ENCODE measurements at regions not wholly inside any gene's neighbourhood (a gene's known extent, or its start where the extent isn't known, plus 50 kb on each side); places are given as distances from the start of the nearest gene placed in this dataset.
A peak's percentile ranks its signal among the peaks of the same experiment; 100 is the strongest.

DNA sequence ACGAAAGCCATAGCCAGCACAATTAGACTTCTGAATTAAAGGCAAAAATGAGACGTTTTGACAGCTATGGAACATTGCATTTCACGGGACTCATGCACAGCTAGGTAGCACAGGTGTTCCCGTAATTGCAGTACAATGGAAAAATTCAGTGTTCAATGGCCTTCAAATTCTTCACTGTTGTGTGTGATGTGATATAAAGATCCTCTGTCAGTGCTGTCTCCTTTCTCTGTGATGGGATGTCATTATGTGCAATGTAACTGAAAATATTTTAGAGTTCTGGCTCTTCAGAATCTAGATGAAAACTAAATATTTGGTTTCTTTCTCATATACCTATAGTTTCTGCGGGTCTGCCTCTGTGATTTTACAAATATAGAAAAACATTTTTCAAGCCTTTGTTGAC is 1599.7 kb downstream of the MRPL39 start:
- Histone ChIP-seq H3K36me3 (ENCODE audit: insufficient read depth, low read length) (no peaks in the 10 kb centered on the region), H3K9ac (ENCODE audit: insufficient read length) (no peak overlapping the region), H3K27ac (no peak overlapping the region), H3K9me3 (ENCODE audit: low read depth, low read length) (no peaks in the 10 kb centered on the region), H3K4me3 (no peak overlapping the region)
- no peak for DNase-seq (ENCODE audit: low read depth, low spot score)
- TF ChIP-seq EZH2 (IDR thresholded peaks at IDR 0.05) (no peak), POLR2AphosphoS5 (IDR thresholded peaks at IDR 0.05; ENCODE audit: borderline replicate concordance, low read depth, low read length) (no peak), FOXP2 (optimal IDR thresholded peaks at IDR 0.05; ENCODE audit: control extremely low read depth, extremely low read length, insufficient read depth) (no peak)

- no peak for DNase-seq (ENCODE audit: low read depth, low spot score)
- TF ChIP-seq EZH2 (IDR thresholded peaks at IDR 0.05) (no peak), POLR2AphosphoS5 (IDR thresholded peaks at IDR 0.05; ENCODE audit: borderline replicate concordance, low read depth, low read length) (no peak), FOXP2 (optimal IDR thresholded peaks at IDR 0.05; ENCODE audit: control extremely low read depth, extremely low read length, insufficient read depth) (no peak)
- Histone ChIP-seq H3K9me3 (ENCODE audit: low read depth, low read length) (no peaks in the 10 kb centered on the region), H3K36me3 (ENCODE audit: insufficient read depth, low read length) (no peaks in the 10 kb centered on the region), H3K4me3 (no peak overlapping the region), H3K9ac (ENCODE audit: insufficient read length) (no peak overlapping the region), H3K27ac (no peak overlapping the region)
Observed at GRCh38 chr21:23986987-23987386, 1620.3 kb downstream of the MRPL39 start.

GRCh38 chr21:23986214-23986613 is 1621.1 kb downstream of the MRPL39 start:
- H3K36me3 ChIP-seq (ENCODE audit: insufficient read depth, low read length), result no peaks in the 10 kb centered on the region
- H3K27ac ChIP-seq, result no peak overlapping the region
- no peak overlapping the region for H3K4me3 ChIP-seq
- no peak overlapping the region for H3K9ac ChIP-seq (ENCODE audit: insufficient read length)
- no peaks in the 10 kb centered on the region for H3K9me3 ChIP-seq (ENCODE audit: low read depth, low read length)
- no peak for DNase-seq (ENCODE audit: low read depth, low spot score)
- no peak for TF ChIP-seq EZH2 (IDR thresholded peaks at IDR 0.05)
- no peak for TF ChIP-seq FOXP2 (optimal IDR thresholded peaks at IDR 0.05; ENCODE audit: control extremely low read depth, extremely low read length, insufficient read depth)
- no peak for TF ChIP-seq POLR2AphosphoS5 (IDR thresholded peaks at IDR 0.05; ENCODE audit: borderline replicate concordance, low read depth, low read length)

- H3K36me3 ChIP-seq (ENCODE audit: insufficient read depth, low read length), result no peaks in the 10 kb centered on the region
- no peak overlapping the region for H3K27ac ChIP-seq
- no peak for TF ChIP-seq POLR2AphosphoS5 (IDR thresholded peaks at IDR 0.05; ENCODE audit: borderline replicate concordance, low read depth, low read length)
- no peak for TF ChIP-seq FOXP2 (optimal IDR thresholded peaks at IDR 0.05; ENCODE audit: control extremely low read depth, extremely low read length, insufficient read depth)
- no peak for TF ChIP-seq EZH2 (IDR thresholded peaks at IDR 0.05)
- H3K9me3 ChIP-seq (ENCODE audit: low read depth, low read length), result no peaks in the 10 kb centered on the region
- no peak overlapping the region for H3K4me3 ChIP-seq
- no peak for DNase-seq (ENCODE audit: low read depth, low spot score)
- no peak overlapping the region for H3K9ac ChIP-seq (ENCODE audit: insufficient read length)
Observed at GRCh38 chr21:23982546-23982945, 1624.7 kb downstream of the MRPL39 start.

DNA sequence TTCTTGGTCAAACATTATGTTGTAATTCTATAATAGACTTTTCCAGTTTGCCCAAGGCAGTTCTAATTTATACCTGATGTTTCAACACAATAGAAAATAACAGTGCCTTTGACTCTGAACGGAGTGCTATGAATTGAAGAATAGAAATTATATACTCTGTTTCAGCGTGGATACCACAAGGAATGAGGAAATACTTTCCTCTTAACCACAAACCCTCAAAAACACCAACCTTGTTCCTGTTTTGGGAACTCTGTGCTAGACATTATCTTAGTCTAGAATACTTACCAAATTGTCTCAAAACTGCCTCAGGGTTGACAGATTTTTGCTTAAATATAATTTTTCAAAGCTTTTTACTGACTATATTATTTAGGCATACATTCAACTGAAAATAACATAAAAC is 1629.3 kb downstream of the MRPL39 start:
- TF ChIP-seq FOXP2 (optimal IDR thresholded peaks at IDR 0.05; ENCODE audit: control extremely low read depth, extremely low read length, insufficient read depth) (no peak), EZH2 (IDR thresholded peaks at IDR 0.05) (no peak), POLR2AphosphoS5 (IDR thresholded peaks at IDR 0.05; ENCODE audit: borderline replicate concordance, low read depth, low read length) (no peak)
- H3K4me3 ChIP-seq, result no peak overlapping the region
- DNase-seq (ENCODE audit: low read depth, low spot score), result peak; percentile 55
- no peak overlapping the region for H3K9ac ChIP-seq (ENCODE audit: insufficient read length)
- H3K9me3 ChIP-seq (ENCODE audit: low read depth, low read length), result no peaks in the 10 kb centered on the region
- H3K36me3 ChIP-seq (ENCODE audit: insufficient read depth, low read length), result no peaks in the 10 kb centered on the region
- H3K27ac ChIP-seq, result no peak overlapping the region

GRCh38 chr21:23968722-23969647 is 1638.3 kb downstream of the MRPL39 start:
- no peak overlapping the region for H3K27ac ChIP-seq
- H3K4me3 ChIP-seq, result no peak overlapping the region
- H3K36me3 ChIP-seq (ENCODE audit: insufficient read depth, low read length), result no peaks in the 10 kb centered on the region
- TF ChIP-seq FOXP2 (optimal IDR thresholded peaks at IDR 0.05; ENCODE audit: control extremely low read depth, extremely low read length, insufficient read depth) (no peak), EZH2 (IDR thresholded peaks at IDR 0.05) (no peak), POLR2AphosphoS5 (IDR thresholded peaks at IDR 0.05; ENCODE audit: borderline replicate concordance, low read depth, low read length) (no peak)
- peak; percentile 24 for DNase-seq (ENCODE audit: low read depth, low spot score)
- H3K9ac ChIP-seq (ENCODE audit: insufficient read length), result no peak overlapping the region
- no peaks in the 10 kb centered on the region for H3K9me3 ChIP-seq (ENCODE audit: low read depth, low read length)

DNA sequence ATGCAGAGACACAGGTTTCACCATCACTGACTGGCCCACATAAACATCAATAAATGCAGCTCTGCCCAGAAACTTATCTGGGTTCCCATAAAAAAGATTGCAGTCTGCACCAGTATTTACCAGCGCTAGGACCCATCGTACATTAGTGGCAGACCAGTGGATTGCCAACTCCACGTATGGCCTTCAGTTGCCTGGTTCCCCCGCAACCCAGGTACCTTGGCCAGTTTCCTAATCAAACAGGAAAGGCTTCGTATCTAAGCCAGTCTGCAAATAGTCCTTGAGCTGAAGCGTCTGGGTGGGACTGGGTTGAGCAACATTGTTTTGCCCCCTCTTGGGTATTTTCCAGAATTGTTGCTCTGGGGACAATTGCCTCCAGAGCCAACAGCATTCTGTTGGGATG is 1639.3 kb downstream of the MRPL39 start:
- TF ChIP-seq EZH2 (IDR thresholded peaks at IDR 0.05) (no peak), FOXP2 (optimal IDR thresholded peaks at IDR 0.05; ENCODE audit: control extremely low read depth, extremely low read length, insufficient read depth) (no peak), POLR2AphosphoS5 (IDR thresholded peaks at IDR 0.05; ENCODE audit: borderline replicate concordance, low read depth, low read length) (no peak)
- H3K36me3 ChIP-seq (ENCODE audit: insufficient read depth, low read length), result no peaks in the 10 kb centered on the region
- H3K27ac ChIP-seq, result no peak overlapping the region
- DNase-seq (ENCODE audit: low read depth, low spot score), result no peak
- no peak overlapping the region for H3K4me3 ChIP-seq
- no peaks in the 10 kb centered on the region for H3K9me3 ChIP-seq (ENCODE audit: low read depth, low read length)
- no peak overlapping the region for H3K9ac ChIP-seq (ENCODE audit: insufficient read length)

GRCh38 chr21:23963454-23963853 is 1643.8 kb downstream of the MRPL39 start:
- no peaks in the 10 kb centered on the region for H3K36me3 ChIP-seq (ENCODE audit: insufficient read depth, low read length)

More at GRCh38 chr21:23963454-23963853, 1643.8 kb downstream of the MRPL39 start:
- no peak for DNase-seq (ENCODE audit: low read depth, low spot score)
- H3K9me3 ChIP-seq (ENCODE audit: low read depth, low read length), result no peaks in the 10 kb centered on the region
- no peak overlapping the region for H3K4me3 ChIP-seq
- no peak overlapping the region for H3K27ac ChIP-seq
- no peak for TF ChIP-seq EZH2 (IDR thresholded peaks at IDR 0.05)
- TF ChIP-seq POLR2AphosphoS5 (IDR thresholded peaks at IDR 0.05; ENCODE audit: borderline replicate concordance, low read depth, low read length), result no peak
- TF ChIP-seq FOXP2 (optimal IDR thresholded peaks at IDR 0.05; ENCODE audit: control extremely low read depth, extremely low read length, insufficient read depth), result no peak
- no peak overlapping the region for H3K9ac ChIP-seq (ENCODE audit: insufficient read length)

All from SK-N-MC (cell line).